ENCODE measurements at regions not wholly inside any gene's neighbourhood (a gene's known extent, or its start where the extent isn't known, plus 50 kb on each side); places are given as distances from the start of the nearest gene placed in this dataset.

DNA sequence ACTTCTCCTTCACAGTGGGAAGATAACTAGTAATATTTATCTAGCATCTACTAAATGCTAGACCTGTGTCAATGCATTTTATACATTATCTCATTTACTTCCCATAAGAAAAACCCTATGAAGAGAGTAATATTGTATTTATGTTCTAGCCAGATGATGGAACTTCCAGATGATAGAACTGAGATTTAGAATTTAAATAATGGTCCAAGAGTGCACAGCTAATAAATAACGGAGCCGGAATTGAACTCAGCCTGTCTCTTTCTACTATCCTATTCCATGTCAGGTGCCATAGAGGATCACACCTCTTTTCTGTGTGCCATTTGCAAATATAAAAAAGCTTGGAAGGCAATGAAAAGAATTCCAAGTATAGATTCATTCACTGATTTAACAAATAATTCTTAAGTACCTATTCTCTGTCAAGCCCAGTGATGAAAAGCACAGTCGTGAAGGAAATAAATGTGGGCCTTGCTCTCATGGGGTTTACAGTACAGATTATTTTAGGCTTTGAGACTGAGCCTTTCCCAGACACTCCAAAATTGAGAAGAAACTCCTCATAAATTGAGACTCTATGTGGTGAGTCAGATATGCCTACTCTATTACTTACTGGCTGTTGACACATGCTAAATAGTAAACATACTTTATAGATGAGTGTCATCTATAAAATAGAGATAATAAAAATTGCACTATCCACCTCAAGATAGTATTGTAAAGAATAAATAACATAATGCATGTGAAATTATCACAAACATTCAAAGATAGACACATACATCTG is 378.0 kb upstream of the PRMT6 start:
- DNase-seq (ENCODE audit: insufficient read length, low spot score) (no peak), FAIRE-seq (no peak)
- TF ChIP-seq POLR2AphosphoS5 (IDR thresholded peaks at IDR 0.05; ENCODE audit: low read depth, low read length) (no peak), SPI1 (IDR thresholded peaks at IDR 0.05; ENCODE audit: low read depth, low read length) (no peak), POLR2A (IDR thresholded peaks at IDR 0.05; ENCODE audit: low read depth, low read length) (no peak), TAF1 (IDR thresholded peaks at IDR 0.05; ENCODE audit: low read depth, low read length) (no peak), POU2F2 (IDR thresholded peaks at IDR 0.05; ENCODE audit: low read depth, low read length) (no peak), PAX5 (IDR thresholded peaks at IDR 0.05; ENCODE audit: insufficient read depth, low read length, severe bottlenecking) (no peak)

DNA sequence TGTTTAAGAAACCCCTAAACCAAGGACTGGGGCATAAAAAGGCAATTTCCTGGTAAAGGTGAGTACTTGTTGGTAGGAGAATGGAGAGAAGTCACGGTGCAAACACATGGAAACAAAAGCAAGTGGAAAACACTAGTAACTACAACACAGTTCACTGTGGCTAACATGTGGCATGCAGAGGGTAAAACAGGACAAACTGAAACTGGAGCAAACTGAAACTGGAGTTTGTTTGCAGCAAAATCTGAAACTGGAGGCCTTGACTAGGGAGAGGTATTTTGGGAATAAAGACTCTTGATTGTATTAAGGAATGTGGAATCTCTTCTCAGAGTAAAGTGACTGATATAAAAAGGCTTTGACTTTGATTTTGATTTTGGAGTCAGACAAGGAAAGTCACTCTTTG is 376.3 kb upstream of the PRMT6 start:
- FAIRE-seq = no peak
- TF ChIP-seq POLR2A (IDR thresholded peaks at IDR 0.05; ENCODE audit: low read depth, low read length) = no peak
- TF ChIP-seq TAF1 (IDR thresholded peaks at IDR 0.05; ENCODE audit: low read depth, low read length) = no peak
- no peak for TF ChIP-seq POU2F2 (IDR thresholded peaks at IDR 0.05; ENCODE audit: low read depth, low read length)
- TF ChIP-seq POLR2AphosphoS5 (IDR thresholded peaks at IDR 0.05; ENCODE audit: low read depth, low read length) = no peak
- TF ChIP-seq SPI1 (IDR thresholded peaks at IDR 0.05; ENCODE audit: low read depth, low read length) = no peak
- no peak for TF ChIP-seq PAX5 (IDR thresholded peaks at IDR 0.05; ENCODE audit: insufficient read depth, low read length, severe bottlenecking)
- no peak for DNase-seq (ENCODE audit: insufficient read length, low spot score)

DNA sequence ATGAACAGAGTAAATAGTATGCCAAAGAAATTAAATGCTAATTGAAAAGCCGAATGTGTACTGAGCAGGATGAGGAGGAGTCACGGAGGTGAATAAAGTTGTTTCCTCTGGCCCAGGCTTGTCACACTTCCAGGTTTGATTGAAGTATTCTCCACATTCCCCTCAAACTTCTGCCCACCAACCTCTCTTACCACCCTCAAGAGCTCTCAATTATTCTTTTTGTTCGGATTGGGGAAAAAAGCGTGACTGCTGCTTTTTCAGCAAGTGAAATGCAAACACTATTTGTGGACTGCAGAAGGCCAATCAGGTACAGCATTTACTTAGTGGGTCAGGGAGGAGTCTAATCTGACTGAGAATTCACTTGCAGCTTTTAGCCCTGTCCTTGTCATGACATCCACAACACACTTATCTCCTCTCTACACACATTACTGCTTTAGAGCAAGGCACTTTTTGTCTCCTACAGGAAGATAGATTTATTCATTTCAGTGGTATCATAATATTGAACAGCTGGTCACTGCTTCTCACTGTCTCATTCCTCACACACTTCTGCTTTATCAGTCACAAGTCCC is 375.6 kb upstream of the PRMT6 start:
- DNase-seq (ENCODE audit: insufficient read length, low spot score) = no peak
- TF ChIP-seq PAX5 (IDR thresholded peaks at IDR 0.05; ENCODE audit: insufficient read depth, low read length, severe bottlenecking) = no peak
- TF ChIP-seq POU2F2 (IDR thresholded peaks at IDR 0.05; ENCODE audit: low read depth, low read length) = no peak
- TF ChIP-seq POLR2AphosphoS5 (IDR thresholded peaks at IDR 0.05; ENCODE audit: low read depth, low read length) = no peak
- TF ChIP-seq SPI1 (IDR thresholded peaks at IDR 0.05; ENCODE audit: low read depth, low read length) = no peak
- TF ChIP-seq POLR2A (IDR thresholded peaks at IDR 0.05; ENCODE audit: low read depth, low read length) = no peak
- no peak for TF ChIP-seq TAF1 (IDR thresholded peaks at IDR 0.05; ENCODE audit: low read depth, low read length)
- FAIRE-seq = no peak

DNA sequence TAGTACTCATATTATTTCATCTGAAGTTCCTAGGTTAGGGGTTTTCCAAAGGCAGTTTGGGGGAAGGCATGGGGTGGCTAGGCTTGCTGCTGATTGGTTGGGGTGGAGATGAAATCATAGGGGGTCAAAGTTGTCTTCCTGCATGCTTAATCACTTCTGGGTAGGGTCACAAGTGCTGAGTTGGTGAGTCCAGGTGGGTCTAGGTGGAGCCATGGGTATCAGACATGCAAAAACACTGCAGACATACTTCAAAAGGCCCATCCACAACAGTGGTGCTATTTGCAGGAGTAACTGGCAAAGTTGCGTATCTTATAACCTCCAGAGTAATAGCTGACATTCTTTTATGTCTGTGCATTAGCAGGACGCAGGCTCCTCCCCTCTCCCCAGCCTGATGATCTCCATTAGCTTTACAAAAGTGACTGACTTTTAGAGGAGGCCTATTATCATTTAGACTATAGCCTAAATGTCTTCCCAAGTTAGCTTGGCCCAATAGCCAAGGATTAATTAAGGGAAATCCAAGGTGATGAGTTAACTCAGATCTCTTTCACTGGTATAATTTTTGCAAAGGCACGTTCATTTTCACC is 374.4 kb upstream of the PRMT6 start:
- FAIRE-seq = no peak
- TF ChIP-seq TAF1 (IDR thresholded peaks at IDR 0.05; ENCODE audit: low read depth, low read length) = no peak
- TF ChIP-seq POU2F2 (IDR thresholded peaks at IDR 0.05; ENCODE audit: low read depth, low read length) = no peak
- TF ChIP-seq POLR2A (IDR thresholded peaks at IDR 0.05; ENCODE audit: low read depth, low read length) = no peak
- TF ChIP-seq POLR2AphosphoS5 (IDR thresholded peaks at IDR 0.05; ENCODE audit: low read depth, low read length) = no peak
- DNase-seq (ENCODE audit: insufficient read length, low spot score) = no peak

DNA sequence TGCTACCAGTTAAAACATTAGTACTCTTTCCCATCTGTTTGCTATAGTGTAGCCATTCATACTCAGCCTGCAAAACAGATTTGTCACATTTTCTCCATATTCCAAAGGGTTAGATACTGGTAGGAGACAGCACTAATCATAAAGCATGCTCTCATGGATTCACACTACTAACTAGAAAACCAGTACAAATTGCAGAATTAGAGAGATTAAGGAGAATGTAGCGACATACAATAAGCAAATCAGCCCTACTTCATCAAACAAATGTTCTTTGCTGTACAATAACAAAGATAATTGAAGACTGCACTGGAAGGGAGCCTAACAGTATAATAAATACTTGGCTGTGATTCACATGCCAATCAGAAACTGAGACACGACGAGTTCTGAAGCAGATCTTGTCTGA is 368.0 kb upstream of the PRMT6 start:
- TF ChIP-seq POU2F2 (IDR thresholded peaks at IDR 0.05; ENCODE audit: low read depth, low read length) (no peak), SPI1 (IDR thresholded peaks at IDR 0.05; ENCODE audit: low read depth, low read length) (no peak), POLR2AphosphoS5 (IDR thresholded peaks at IDR 0.05; ENCODE audit: low read depth, low read length) (no peak), PAX5 (IDR thresholded peaks at IDR 0.05; ENCODE audit: insufficient read depth, low read length, severe bottlenecking) (no peak)
- DNase-seq (ENCODE audit: insufficient read length, low spot score) = no peak
- FAIRE-seq = no peak

DNA sequence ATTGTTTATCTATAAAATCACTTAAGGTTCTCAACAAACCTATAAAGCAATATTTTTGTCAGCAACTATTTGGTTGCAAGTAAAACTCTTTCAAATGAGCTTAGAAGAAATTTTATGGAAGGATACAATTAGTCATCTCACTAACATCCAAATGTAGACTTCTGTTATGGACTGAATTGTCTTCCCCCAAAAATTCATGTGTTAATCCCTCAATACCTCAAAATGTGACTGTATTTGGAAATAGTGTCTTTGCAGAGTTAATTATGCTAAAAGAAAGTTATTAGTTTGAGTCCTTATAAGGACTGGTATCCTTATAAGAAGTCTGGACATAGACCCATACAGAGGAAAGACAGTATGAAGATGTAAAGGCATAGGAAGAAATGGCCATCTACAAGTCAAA is 357.8 kb upstream of the PRMT6 start:
- TF ChIP-seq PAX5 (IDR thresholded peaks at IDR 0.05; ENCODE audit: insufficient read depth, low read length, severe bottlenecking) = no peak
- no peak for TF ChIP-seq POU2F2 (IDR thresholded peaks at IDR 0.05; ENCODE audit: low read depth, low read length)
- no peak for TF ChIP-seq SPI1 (IDR thresholded peaks at IDR 0.05; ENCODE audit: low read depth, low read length)
- TF ChIP-seq TAF1 (IDR thresholded peaks at IDR 0.05; ENCODE audit: low read depth, low read length) = no peak
- TF ChIP-seq POLR2AphosphoS5 (IDR thresholded peaks at IDR 0.05; ENCODE audit: low read depth, low read length) = no peak
- no peak for TF ChIP-seq POLR2A (IDR thresholded peaks at IDR 0.05; ENCODE audit: low read depth, low read length)
- no peak for FAIRE-seq
- no peak for DNase-seq (ENCODE audit: insufficient read length, low spot score)

DNA sequence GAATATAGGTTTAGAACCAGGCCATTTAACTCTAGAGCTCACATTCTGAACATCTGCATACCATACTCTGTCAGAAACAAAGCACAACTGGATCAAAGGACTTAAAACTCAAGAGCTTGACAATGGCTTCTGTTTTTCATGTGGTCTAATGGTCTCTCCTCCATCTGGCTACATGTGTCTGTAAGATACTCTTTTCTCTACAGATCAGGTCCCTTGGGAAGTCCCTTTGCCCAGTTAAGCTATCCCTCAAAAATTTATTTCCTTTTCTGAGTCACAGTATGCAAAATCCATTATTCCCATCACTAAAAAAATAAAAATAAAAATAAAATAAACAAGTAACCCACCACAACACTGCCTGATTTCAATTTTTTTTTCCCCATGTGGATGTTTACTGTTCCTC is 357.0 kb upstream of the PRMT6 start:
- no peak for TF ChIP-seq POU2F2 (IDR thresholded peaks at IDR 0.05; ENCODE audit: low read depth, low read length)
- no peak for TF ChIP-seq POLR2AphosphoS5 (IDR thresholded peaks at IDR 0.05; ENCODE audit: low read depth, low read length)
- TF ChIP-seq POLR2A (IDR thresholded peaks at IDR 0.05; ENCODE audit: low read depth, low read length) = no peak
- no peak for TF ChIP-seq SPI1 (IDR thresholded peaks at IDR 0.05; ENCODE audit: low read depth, low read length)
- TF ChIP-seq TAF1 (IDR thresholded peaks at IDR 0.05; ENCODE audit: low read depth, low read length) = no peak
- TF ChIP-seq PAX5 (IDR thresholded peaks at IDR 0.05; ENCODE audit: insufficient read depth, low read length, severe bottlenecking) = no peak
- DNase-seq (ENCODE audit: insufficient read length, low spot score) = no peak
- no peak for FAIRE-seq

DNA sequence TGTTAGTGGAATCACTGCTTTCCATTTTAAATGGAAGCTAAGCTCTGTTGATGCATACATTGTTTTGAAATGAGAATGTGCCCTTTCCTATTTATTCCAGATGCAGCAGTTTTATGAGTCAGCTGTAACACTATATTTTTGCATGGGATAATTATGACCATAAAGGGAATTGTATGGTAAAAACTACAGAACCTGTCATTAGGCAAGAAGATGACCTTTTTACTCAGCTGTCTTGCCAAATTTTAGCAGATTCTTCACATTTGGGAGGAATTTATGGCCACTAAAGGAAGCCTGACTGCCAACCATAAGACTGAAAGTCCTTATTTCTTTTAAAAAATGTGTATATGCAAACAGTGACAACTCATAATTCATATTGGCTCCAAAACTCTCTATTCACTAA is 356.3 kb upstream of the PRMT6 start:
- FAIRE-seq (no peak), DNase-seq (ENCODE audit: insufficient read length, low spot score) (no peak)
- no peak for TF ChIP-seq POLR2A (IDR thresholded peaks at IDR 0.05; ENCODE audit: low read depth, low read length)
- no peak for TF ChIP-seq POLR2AphosphoS5 (IDR thresholded peaks at IDR 0.05; ENCODE audit: low read depth, low read length)
- TF ChIP-seq POU2F2 (IDR thresholded peaks at IDR 0.05; ENCODE audit: low read depth, low read length) = no peak

DNA sequence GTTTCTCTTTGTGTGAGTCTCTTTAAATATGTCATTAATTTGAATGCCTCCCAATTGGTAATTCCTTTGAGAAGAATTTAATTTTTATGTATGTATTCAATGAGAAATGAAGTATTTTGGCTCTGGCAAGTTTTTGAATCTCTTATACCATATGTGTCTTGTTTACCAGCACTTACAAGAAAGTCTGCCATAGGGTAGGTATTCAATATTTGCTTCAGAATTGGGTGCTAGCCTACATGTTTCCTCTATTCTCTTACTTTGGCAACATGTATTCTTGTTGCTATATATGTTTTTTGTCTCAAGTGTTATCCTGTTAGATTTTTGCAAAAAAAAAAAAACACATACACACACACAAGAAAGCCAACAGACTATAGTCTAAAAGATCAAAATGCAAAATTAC is 350.5 kb upstream of the PRMT6 start:
- DNase-seq (ENCODE audit: insufficient read length, low spot score) = no peak
- TF ChIP-seq POLR2AphosphoS5 (IDR thresholded peaks at IDR 0.05; ENCODE audit: low read depth, low read length) = no peak
- TF ChIP-seq PAX5 (IDR thresholded peaks at IDR 0.05; ENCODE audit: insufficient read depth, low read length, severe bottlenecking) = no peak
- TF ChIP-seq TAF1 (IDR thresholded peaks at IDR 0.05; ENCODE audit: low read depth, low read length) = no peak
- no peak for TF ChIP-seq POLR2A (IDR thresholded peaks at IDR 0.05; ENCODE audit: low read depth, low read length)
- TF ChIP-seq POU2F2 (IDR thresholded peaks at IDR 0.05; ENCODE audit: low read depth, low read length) = no peak
- no peak for TF ChIP-seq SPI1 (IDR thresholded peaks at IDR 0.05; ENCODE audit: low read depth, low read length)
- FAIRE-seq = no peak
